GM18951 (cell line): ENCODE measurements at regions not wholly inside any gene's neighbourhood (a gene's known extent, or its start where the extent isn't known, plus 50 kb on each side); places are given as distances from the start of the nearest gene placed in this dataset.

Source experiments
- POLR2A ChIP-seq: IDR thresholded peaks from 4 replicates; pipeline ENCODE4 v1.6.1; 2011; ENCODE audit warnings: mild to moderate bottlenecking; ENCODE audit not compliant: insufficient read length, insufficient read depth; ENCODE audit errors: extremely low read depth
- in situ Hi-C: fragments of 300-500 bp; cut with MboI; formaldehyde crosslinking; loops from one replicate; pipeline ENCODE4 v1.12.0; 2022; ENCODE audit warnings: low sequenced_read_pairs, mixed read lengths, inconsistent platforms; ENCODE audit not compliant: unreplicated experiment

DNA sequence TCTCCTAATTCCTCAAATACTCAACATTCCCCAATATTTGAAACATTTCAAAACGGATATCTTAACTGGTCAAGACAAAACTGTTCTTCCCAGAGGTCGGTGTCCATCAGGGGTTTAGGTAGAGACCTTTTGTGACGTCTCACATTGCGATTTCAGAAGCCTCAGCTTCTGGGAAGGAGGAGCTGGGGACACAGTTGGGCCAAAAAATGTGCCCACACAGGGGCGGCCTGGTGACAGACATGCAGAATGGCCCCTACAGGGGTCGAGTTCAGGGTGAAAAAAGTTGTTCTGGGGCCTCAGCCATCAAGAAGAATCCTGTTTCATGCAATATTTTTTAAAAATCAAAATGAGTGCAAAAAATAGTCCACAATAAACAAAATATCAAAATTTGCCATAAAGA, 108.7 kb upstream of the PFKP start:
- in situ Hi-C loops: no loop called here
- TF ChIP-seq POLR2A: no peak

DNA sequence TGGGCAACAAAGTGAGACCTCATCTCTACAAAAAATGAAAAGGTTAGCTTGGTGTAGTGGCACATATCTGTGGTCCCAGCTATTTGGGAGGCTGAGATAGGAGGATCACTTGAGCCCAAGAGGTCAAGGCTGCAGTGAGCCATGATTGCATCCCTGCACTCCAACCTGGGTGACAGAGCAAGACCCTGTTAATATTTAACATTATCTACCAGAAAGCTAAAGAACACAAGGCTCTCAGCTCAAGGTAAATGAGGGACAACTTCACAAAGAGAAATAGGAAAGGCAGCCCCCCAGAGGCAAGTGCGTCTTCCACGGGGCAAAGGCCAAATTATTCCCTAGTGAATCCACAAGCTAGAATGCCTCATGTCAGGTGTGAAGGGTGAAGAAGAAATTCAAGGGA, 109.6 kb upstream of the PFKP start:
- in situ Hi-C loops: no loop called here
- no peak for TF ChIP-seq POLR2A

DNA sequence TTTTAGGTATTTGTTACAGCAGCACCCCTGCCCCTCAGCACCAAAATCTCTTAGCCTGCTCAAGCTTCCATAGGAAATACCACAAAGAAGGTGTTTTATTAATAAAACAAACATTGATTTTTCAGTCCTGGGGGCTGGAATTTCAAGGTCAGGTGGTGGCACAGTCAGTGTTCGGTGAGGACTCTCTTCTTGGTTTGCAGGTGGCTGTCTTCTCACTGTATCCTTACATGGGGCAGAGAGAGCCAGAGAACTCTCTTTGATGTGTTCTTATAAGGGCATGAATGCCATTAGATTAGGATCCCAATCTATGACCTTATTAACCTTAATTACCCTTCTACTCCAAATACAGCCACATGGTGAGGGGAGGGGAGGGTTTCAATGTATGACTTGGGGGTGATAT, 112.3 kb upstream of the PFKP start:
- no peak for TF ChIP-seq POLR2A
- in situ Hi-C loops: no loop called here

DNA sequence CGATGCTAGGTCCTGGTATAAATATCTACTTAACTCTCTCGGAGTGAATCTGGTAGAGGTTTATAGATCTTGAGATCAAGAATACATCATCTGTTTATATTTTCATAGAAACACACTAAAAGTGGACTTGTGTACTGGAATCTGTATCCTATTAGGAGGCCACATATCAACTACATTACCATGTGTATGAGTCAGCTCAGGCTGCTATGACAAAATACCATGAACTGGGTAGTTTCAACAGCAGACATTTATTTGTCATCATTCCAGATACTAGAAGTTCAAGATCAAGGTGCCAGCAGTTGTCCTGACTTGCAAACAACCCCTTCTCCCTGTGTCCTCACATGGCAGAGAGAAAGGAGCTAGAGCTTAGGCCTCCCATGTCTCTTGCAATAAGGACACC, 113.9 kb upstream of the PFKP start:
- in situ Hi-C loops: no loop called here
- no peak for TF ChIP-seq POLR2A

DNA sequence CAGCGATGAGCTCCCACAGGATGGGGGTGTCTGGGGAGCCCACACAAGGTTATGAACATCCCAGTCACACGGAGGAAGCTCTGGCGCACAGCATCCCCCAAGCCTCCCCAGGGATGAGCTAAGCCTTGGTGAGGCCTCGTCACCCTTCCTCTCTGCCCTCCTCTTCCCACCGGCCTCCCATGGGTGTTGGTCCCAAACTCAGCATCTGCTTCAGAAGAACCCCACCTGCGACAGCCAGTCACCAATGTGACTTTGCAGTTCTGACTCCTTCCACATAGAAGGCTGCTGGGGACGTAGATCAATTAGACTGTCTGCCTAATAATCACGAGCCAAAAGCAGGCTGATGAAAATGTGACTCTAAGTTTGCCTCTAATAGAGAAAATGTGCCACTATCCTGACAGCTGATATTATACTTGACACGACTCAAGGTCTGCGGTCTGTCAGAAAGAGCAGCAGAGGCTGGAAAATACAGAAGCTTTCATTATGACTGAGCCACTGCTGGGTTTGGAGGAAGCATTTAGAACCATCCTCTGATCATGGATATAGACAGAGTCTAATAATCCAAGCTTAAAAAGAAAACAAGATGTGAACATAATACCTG, 116.0 kb upstream of the PFKP start:
- no peak for TF ChIP-seq POLR2A
- in situ Hi-C loops: no loop called here

DNA sequence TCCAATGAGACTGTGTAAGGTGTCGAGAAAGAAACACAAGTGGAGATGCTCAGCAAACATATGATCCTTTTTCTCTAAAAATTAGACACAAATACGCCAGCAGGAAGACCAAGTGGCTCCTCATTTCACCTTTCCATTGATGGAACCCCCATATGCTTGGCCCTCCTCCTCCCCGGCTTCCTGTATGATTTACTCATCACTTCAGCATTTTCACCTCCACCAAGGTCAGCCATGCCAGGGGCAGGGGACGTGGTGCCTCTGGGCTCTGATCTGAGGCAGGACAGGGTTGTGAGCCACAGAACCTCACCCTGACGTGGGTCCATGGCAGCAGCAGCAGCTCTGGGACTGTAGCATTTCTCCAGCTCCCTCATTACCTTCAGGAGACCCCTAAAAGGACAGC, 116.8 kb upstream of the PFKP start:
- in situ Hi-C loops: no loop called here
- no peak for TF ChIP-seq POLR2A

DNA sequence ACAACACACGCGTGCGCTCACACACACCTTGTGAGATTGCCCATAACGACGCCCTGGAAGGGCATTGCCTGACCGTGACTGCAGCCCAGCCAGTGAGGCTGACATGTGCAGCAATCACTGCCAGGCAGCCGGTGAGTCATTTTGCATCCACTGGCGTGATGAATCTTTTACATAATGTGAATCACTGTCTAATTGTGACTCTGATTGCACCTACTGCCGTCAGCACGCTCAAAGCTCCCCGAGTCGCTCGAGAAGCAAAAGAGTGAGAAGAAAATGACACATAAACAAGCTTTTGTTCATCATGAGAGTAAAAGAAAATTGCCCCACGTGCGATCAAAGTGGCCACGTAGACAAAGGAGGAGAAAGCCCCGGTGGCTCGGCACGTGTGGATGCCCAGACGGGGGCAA, 117.4 kb upstream of the PFKP start:
- in situ Hi-C loops: no loop called here
- TF ChIP-seq POLR2A: no peak

DNA sequence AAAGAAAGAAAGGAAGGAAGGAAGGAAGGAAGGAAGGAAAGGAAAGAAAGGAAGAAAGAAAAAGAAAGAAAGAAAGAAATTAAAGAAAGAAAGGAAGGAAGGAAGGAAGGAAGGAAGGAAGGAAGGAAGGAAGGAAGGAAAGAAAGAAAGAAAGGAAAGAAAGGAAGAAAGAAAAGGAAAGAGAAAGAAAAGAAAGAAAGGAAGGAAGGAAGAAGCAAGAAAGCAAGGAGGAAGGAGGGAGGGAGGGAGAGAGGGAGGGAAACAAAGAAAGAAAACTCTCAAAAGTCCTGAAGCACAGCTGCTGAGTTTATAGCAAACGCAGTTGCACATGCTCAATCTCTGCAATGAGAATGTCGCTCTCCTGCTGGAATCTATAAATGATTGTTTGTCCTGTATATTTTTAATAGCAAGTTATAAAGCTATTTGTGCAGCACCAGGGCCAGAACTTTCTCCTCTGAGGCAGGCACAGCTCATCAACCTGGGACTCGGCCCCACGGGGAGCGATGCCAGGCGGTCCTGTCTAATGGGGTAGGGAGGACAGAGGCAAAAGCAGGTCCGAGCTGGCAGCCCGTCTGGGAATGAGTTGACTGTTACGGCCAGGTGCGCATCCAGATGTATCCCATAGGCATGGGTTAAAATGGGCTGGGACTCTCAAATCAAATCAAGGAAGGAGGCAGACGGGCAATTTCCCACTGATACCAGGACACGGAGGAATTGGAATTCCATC, 118.0 kb upstream of the PFKP start:
- in situ Hi-C loops: no loop called here

DNA sequence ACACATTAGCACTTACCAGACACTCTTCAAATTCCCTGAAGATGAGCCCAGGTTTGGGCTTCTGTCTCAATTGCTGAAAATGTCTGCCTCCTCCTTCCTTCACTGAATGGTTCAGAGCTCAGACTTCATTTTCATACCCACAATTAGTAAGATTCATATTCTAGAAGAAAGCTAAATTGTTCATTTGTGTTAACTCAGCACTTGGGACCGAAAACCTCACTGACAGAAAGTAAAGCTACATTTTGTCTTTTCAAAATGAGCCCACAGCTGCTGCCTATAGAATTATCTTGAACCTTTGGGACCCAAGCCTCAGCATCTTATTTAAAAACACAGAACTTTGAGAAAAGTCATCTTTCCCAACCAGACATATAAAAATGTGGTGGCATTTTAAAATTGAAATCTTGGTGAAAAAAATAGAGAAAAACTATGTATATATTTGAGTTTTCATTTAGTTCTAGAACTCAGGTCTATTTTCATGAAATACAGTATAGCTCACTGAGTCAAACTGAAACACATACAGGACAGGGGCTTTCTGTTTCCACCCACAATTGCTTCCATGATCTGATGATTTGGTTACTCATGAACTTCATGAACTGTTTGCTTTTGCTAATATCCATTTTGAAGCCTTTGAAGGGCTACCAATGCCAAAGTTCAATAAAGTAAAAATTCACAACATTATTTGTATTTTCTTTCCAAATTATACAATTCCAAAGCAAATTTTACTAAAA, 119.1 kb upstream of the PFKP start:
- TF ChIP-seq POLR2A: no peak
- in situ Hi-C loops: no loop called here

More for the DNA sequence above, 118.0 kb upstream of the PFKP start:
- no peak for TF ChIP-seq POLR2A

DNA sequence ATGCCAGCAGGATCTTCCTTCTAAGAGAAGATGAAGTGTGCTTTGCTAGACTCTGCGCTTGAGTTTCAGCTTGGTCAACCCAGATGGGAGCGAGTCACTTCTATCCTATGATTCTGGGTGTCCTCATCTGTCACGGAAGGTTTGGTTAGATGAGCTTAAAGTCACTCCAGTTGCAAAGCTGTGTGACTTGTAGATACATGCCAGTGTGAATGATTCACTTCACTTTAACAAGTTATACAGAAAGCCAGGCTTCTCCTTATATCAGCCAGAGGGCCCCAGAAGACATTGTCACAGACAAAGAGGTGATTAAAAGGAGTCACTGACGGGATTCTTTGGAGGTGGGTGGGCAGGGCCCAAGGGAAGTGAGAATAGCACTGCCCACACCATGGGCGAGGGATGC, 122.6 kb upstream of the PFKP start:
- no peak for TF ChIP-seq POLR2A
- in situ Hi-C loops: no loop called here

DNA sequence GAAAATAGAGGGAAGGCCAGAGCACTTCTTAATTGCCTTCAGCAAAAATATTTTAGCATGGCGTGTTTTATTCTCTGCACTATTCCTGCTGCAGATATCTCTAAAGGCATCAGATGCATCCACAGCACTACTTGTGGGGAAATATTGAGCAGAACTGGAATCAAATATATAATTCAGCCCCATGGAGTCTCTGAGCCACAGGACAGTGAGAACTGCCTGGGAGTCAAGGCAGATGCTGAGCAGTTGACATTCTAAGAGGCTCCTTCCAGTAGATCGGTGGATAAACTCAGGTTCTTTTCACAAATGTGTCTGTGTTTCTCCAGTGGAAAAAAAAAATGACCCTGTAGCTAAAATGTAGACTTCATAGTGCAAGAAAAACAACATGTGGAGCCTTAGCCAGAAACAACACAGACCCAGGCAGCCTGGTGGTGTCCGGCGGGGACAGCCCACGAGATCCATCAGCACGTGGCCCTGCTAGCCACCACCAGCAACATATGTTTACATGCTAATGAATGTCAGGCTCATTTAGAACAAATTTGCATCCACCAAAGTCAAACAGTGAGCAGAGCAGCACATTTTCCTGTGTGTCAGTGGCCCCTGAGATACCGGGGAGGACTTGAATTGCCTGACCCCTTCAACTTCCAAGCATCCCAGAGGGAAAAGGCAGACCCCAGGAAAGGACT, 123.3 kb upstream of the PFKP start:
- in situ Hi-C loops: no loop called here
- no peak for TF ChIP-seq POLR2A

DNA sequence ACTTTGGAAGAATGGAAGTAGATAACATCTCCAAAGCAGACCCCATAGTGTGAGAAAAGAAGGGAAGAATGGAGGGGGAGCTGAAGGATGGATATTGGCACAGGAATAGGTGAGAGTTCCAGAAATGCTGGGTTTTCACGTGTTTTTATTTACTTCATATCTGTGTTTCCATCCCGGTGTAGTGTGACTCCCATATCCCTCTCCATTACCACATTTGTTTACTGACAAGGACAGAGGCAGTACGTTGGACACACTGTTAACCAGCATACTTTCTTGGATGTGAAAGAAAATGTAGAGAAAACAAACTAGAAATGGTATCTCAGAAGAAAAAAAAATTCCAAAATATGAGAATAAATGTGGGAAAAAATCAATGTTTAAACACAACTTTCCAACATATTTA, 124.4 kb upstream of the PFKP start:
- in situ Hi-C loops: no loop called here
- TF ChIP-seq POLR2A: no peak

DNA sequence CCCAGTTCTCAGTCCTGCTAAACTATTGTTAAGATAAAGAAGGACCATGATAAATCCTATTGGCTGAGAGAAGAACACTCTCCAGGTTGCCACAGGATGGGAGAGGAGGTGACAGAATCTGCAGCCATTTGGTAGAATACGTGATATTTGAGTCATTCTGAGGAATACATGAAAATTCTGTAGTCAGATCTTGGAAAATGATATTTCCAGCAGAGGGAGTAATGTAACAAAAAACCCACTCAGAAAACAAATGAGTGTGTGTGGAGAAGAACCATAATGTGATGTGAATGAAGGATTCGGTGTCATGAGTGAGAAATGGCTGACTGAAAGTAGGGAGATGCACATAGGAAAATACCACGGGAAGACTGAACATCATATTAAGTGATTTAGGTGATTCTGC, 128.5 kb upstream of the PFKP start:
- in situ Hi-C loops: no loop called here
- TF ChIP-seq POLR2A: no peak

DNA sequence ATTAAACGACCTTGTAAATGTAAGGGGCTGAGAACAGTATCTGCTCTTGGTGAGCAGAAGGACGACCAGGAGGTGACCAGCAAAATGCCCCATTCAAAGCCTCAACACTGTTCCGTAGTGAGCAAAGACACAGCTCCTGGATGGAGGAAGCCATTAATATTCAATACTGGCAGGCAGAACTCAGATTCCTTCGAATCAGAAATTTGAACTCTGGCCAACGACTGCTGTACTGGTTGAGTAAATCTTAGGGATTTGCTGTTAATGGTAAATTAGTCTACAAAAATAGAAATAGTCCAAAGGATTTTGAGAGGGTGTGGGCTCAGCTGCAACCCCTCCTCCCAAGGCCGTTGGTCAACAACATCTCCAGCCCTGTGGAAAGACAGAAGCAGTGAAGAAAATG, 130.5 kb upstream of the PFKP start:
- in situ Hi-C loops: no loop called here
- no peak for TF ChIP-seq POLR2A
